ENCODE measurements at regions not wholly inside any gene's neighbourhood (a gene's known extent, or its start where the extent isn't known, plus 50 kb on each side); places are given as distances from the start of the nearest gene placed in this dataset.
A peak's percentile ranks its signal among the peaks of the same experiment; 100 is the strongest.

DNA sequence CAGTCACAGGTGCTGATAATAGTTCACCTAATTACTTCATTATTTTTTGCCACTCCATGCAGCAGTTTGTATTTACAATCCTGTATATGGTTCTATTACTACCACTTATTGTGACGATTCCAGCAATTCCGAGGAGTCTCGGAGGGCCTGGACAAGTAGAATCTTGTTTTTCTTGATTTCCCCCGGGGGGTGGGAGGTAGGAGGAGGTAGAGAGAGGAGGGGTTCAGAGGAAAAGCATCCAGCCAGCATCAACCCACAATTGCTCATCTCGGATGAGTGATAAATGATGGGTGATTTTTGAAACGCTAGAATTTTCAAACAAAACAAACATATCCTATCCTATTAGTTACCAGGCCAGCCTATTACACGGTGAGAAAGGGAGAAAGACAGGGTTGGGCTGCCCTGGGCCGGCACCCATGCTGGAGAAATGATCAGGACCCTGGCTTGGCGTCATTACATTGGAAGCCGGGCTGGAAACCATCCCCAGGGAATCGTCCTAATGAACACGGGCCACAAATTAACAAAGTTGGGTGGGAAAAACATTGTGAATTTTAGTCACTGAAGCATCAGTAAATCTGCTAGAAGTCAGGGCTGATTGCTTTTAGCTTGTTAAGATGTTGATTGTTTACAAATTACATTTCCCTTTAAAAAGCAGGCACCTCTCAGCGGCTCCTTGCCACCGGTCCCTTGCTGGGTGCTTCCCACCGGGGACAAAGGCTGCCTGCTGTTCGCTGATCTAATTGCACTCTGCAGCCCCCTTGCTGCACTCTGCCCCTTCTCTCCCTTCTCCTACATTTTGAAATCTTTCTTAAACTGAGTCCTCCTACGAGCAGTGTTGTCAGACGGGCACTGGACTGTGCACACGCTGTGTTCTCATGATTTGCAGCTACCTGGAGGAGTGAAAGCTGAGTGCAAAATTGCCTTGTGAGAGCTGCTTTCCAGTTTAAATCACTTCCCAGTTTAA, 95.5 kb downstream of the FAM204A start:
- DNase-seq (ENCODE audit: low read depth), result no peak

GRCh38 chr10:118243907-118244306, 98.2 kb downstream of the FAM204A start:
- no peak for DNase-seq (ENCODE audit: low read depth)

DNA sequence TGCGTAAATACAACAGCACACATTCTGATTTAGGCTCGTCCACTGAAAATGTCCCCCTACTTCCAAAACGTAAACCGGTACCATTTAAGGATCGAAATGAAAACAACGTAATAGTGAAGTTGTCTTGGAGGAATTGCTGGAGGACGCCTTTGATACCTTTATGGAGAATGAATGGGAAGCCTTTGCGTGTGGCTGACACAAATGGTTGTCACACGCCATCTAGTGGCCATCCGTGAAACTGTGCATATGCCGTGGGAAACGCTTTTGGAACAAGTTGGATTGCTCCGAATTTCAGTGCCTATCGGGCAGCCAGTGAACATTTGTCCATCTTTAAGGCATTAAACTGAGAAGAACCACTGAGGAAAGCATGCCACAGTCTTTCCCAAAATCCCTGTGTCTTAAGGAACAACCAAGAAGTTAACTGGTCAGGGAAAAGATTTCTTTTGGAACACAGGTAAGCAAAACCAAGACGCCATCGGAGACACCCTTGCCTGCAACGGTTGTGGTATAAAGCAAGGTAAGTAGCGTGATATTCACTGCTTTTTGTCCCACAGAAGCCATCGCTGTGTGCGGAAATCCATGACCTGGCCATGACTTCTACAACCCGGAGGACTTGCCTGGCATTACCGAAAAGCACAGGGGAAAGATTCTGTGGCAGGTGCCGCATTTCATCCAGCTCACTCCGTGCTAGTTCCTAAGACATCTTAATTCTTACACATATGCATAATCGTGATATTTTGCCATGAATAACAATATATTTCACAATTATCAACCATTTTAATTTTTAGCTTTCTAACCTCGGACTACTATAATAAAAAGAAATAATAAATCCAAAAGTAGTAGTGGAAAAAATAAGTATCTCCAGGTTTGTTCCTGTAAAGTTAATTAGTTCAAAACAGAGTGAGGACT, 100.6 kb downstream of the FAM204A start:
- peak; percentile 69 for DNase-seq (ENCODE audit: low read depth)

DNA sequence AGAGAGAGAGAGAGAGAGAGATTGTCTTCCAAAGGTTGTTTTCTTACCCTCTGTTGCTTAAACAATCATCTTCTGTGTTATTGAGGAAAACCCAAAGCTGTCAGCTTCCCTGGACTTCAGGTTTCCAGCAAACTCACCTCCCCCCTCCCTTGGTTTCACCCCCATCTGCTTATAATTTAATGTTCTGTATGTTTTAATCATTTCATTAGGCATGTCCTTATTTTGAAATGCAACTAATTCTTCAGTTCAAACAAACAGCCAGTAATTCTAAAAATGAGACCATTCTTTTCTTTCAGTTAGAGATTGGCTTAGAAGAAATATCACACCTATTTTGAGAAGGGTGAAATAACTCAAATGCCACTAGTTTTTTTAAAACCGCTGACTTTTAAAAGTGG, 102.9 kb downstream of the FAM204A start:
- DNase-seq (ENCODE audit: low read depth), result no peak

GRCh38 chr10:118238573-118239235, 103.4 kb downstream of the FAM204A start:
- peak; percentile 26 for DNase-seq (ENCODE audit: low read depth)

- no peak for DNase-seq (ENCODE audit: low read depth)
Measured at GRCh38 chr10:118237930-118238329, 104.2 kb downstream of the FAM204A start.

- DNase-seq (ENCODE audit: low read depth), result no peak
Measured at GRCh38 chr10:118234683-118235082, 107.4 kb downstream of the FAM204A start.

GRCh38 chr10:118220346-118220850, 121.7 kb downstream of the FAM204A start:
- DNase-seq (ENCODE audit: low read depth), result no peak

GRCh38 chr10:118218562-118218961, 123.6 kb downstream of the FAM204A start:
- DNase-seq (ENCODE audit: low read depth), result no peak

DNA sequence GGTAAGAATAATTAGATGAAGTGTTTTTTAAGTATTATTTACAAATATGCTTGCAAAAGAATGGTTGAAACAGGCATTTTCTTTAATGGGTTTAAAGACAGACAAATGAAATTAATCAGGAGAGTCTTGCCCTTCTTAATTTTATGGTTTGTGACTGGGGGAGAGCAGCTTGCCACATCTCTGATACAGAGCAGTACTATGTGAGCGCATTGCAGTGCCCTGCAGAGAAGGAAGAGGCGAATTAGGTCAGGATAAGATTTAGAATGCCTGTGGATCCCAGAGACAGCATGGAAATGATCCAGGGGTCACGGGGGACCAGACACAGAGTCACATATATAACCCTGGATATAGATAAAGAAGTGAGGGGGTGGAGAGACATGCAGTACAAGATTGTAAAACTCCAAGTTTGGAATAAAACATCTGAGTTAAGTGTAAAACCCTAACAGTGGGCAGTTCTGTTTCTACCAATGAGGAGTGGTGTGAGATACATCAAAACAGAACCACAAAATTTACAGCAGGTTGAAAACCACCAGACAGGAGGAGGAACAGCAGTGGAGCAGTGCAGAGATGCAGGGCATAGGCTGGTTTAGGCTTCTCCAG, 125.5 kb downstream of the FAM204A start:
- DNase-seq (ENCODE audit: low read depth), result no peak

DNA sequence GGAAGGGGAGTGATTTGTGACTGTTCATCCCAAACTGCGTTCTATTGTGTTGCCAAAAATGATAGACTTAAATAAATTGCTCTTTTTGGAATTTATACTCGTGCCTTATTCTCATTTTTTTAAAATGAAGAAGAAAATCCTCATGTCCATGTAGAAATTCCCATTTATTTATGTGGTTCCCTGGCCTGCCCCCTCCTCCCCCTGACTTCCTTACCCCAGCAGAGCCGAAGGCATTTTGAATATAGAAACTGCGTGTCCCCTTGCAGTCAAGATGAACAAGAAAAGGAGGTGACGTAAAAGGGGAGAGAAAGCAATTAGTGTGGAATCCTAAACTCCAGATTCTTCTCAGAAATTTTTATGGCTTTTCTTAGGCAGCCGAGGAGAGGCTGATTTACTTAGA, 126.1 kb downstream of the FAM204A start:
- DNase-seq (ENCODE audit: low read depth), result no peak

GRCh38 chr10:118214776-118215175, 127.3 kb downstream of the FAM204A start:
- peak; percentile 0 for DNase-seq (ENCODE audit: low read depth)

GRCh38 chr10:118213436-118213835, 128.7 kb downstream of the FAM204A start:
- no peak for DNase-seq (ENCODE audit: low read depth)

GRCh38 chr10:118210276-118210675, 131.8 kb downstream of the FAM204A start:
- peak; percentile 6 for DNase-seq (ENCODE audit: low read depth)

DNA sequence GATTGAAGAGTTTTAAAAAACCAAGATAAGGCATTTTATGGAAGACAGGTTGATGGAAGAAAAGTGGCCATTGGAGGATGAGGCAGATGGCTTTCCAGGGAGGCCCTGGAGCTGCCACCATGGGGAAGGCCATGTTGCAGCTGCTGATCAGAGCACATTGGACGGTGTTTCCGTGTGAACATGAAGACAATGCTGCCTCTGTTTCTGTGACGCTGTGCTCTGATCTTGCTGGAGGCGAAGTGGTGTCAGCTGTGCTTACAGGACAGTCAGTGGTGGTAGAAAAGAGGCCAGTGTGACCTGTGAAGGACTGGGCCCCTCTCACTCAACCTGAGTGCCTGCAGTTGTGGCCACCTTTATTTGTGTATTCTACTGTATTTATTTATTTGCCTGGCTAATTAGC, 132.9 kb downstream of the FAM204A start:
- no peak for DNase-seq (ENCODE audit: low read depth)

GRCh38 chr10:118207470-118208007, 134.6 kb downstream of the FAM204A start:
- no peak for DNase-seq (ENCODE audit: low read depth)

DNA sequence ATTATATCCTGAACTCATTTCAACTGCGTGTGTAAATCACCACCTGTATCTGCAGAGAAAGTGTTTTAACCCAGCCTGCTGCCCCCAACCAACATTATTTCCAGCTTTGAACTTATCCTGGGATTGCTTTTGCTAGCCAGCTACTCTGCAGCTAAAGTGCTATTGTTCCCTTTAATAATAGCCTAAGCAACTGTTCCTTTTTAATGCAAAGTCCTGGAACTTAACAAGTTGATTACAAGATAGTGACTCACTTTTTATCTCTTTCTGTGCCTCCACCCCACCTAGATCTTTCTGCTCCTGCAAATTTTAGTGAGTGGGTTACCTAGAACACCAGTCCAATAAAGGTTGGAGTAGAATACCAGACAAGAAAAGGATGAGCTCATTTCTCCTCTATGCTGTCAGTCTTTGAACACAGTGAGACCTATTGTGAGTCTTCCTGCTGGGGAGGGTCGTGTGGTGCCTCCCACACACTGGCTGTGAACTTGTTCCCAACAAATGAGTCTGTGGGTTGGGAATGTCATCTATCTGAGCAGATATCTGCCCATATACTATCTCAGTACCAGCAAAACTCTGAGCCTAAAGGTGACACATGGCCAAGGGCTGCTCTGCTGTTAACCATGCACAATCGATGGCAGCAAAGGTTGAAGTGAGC, 137.7 kb downstream of the FAM204A start:
- no peak for DNase-seq (ENCODE audit: low read depth)

DNA sequence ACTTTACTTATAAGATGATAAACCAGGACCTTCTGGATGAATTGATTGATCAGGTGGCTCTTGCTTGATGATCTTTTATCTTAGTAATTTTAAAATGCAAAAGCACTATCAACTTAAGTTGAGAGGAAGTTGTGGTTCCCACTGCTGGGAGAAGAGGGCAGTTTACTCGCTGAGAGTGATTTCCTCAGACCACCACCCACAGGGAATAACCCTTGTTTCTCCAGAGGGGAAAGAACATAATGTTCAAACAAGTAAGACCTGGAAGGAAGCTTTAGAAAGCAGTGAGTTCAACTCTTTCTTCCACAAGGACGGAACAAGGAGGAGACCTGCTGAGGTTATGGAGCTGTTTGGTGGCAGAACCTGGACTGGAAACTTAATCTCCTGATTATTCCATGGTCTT, 138.7 kb downstream of the FAM204A start:
- DNase-seq (ENCODE audit: low read depth), result no peak

DNA sequence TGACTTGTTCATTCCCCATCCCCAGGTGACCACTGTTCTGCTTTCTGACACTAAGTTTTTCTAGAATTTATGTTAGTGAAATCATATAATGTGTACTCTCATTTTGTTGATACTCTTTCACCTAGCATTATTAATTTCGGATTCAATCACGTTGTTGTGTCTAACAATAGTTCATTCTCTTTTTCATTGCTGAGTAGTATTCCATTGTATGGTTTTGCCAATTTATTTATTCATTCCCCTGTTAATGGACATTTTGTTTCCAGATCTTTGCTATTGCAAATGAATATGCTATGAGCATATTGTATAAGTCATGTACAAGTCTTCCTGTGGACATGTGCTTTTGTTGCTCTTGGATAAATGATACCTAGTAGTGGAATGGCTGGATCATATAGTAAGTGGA, 146.4 kb downstream of the FAM204A start:
- DNase-seq (ENCODE audit: low read depth), result no peak

- DNase-seq (ENCODE audit: low read depth), result no peak
Measured at GRCh38 chr10:118193642-118194041, 146.9 kb upstream of the RAB11FIP2 start.

All from LHCN-M2 (cell line).